IMR-90 (cell line): ENCODE measurements at regions not wholly inside any gene's neighbourhood (a gene's known extent, or its start where the extent isn't known, plus 50 kb on each side); places are given as distances from the start of the nearest gene placed in this dataset.

Experiments
- ATAC-seq: fragments of 200-7000 bp; cut with Tn5 transposase; 2 replicates; pipeline ENCODE4 v1.9.1; 2020; ENCODE audit warnings: low read depth, mild to moderate bottlenecking, moderate library complexity
- BruUV-seq: library from RNA; stranded (reverse); fragments of 400-500 nt; replicated peaks from 2 replicates; lab custom pipeline; 2021; lab: Mats Ljungman, UMichigan
- CTCF ChIA-PET: fragments of 300-600 bp; formaldehyde crosslinking; extraction: SDS; loops from one replicate; lab custom pipeline; 2021; ENCODE audit warnings: antibody characterized with exemption; lab: Yijun Ruan, JAX
- POLR2A ChIA-PET: fragments of 300-600 bp; sonication (Branson Sonifier 250); formaldehyde crosslinking; loops from one replicate; lab custom pipeline; 2022; ENCODE audit warnings: antibody characterized with exemption; ENCODE audit not compliant: unreplicated experiment; lab: Charles Lee
- DNase-seq: peaks from one replicate; pipeline ENCODE4 v3.0.0; 2013
- H2AFZ ChIP-seq: replicated peaks from 2 replicates; pipeline ENCODE3; 2013; ENCODE audit warnings: low read length, mild to moderate bottlenecking; ENCODE audit not compliant: poor library complexity
- H2AK5ac ChIP-seq: 2 replicates; pipeline ENCODE4 v1.6.1; 2013; ENCODE audit warnings: low read depth, low read length, inconsistent platforms
- H2AK9ac ChIP-seq: replicated peaks from 2 replicates; pipeline ENCODE3; 2013; ENCODE audit warnings: mild to moderate bottlenecking, low read depth, low read length, moderate library complexity; ENCODE audit not compliant: poor library complexity
- H2BK120ac ChIP-seq: 2 replicates; pipeline ENCODE4 v1.6.1; 2013; ENCODE audit warnings: low read depth, low read length, inconsistent platforms
- H2BK15ac ChIP-seq: 3 replicates; pipeline ENCODE4 v1.6.1; 2013; ENCODE audit warnings: low read depth, low read length, inconsistent platforms
- H2BK20ac ChIP-seq: 2 replicates; pipeline ENCODE4 v1.6.1; 2013; ENCODE audit warnings: low read depth, mild to moderate bottlenecking, inconsistent platforms, low read length, moderate library complexity
- H2BK5ac ChIP-seq: 2 replicates; pipeline ENCODE4 v1.6.1; 2013; ENCODE audit warnings: mild to moderate bottlenecking, low read depth, low read length, inconsistent platforms; ENCODE audit not compliant: poor library complexity, severe bottlenecking
- H3K14ac ChIP-seq: replicated peaks from 2 replicates; pipeline ENCODE4 v1.6.1; 2013; ENCODE audit warnings: low read depth, low read length, inconsistent platforms
- H3K18ac ChIP-seq: 2 replicates; pipeline ENCODE4 v1.6.1; 2013; ENCODE audit warnings: low read depth, low read length, control low read depth
- H3K23ac ChIP-seq: 2 replicates; pipeline ENCODE4 v1.6.1; 2013; ENCODE audit warnings: low read depth, low read length, inconsistent platforms
- H3K27ac ChIP-seq: 2 replicates; pipeline ENCODE4 v1.5.1; 2013; ENCODE audit warnings: mild to moderate bottlenecking, control low read depth, low read length; ENCODE audit not compliant: insufficient read depth
- H3K27me3 ChIP-seq: 2 replicates; pipeline ENCODE4 v1.6.1; 2013; ENCODE audit warnings: low read length; ENCODE audit not compliant: control insufficient read depth, insufficient read depth
- H3K36me3 ChIP-seq: 2 replicates; pipeline ENCODE4 v1.6.1; 2013; ENCODE audit warnings: low read length, mixed read lengths; ENCODE audit not compliant: control insufficient read depth, insufficient read depth
- H3K4ac ChIP-seq: 2 replicates; pipeline ENCODE4 v1.6.1; 2013; ENCODE audit warnings: low read depth, low read length, inconsistent platforms
- H3K4me1 ChIP-seq: 2 replicates; pipeline ENCODE4 v1.6.1; 2013; ENCODE audit warnings: low read length, mixed read lengths; ENCODE audit not compliant: control insufficient read depth, insufficient read depth
- H3K4me2 ChIP-seq: 2 replicates; pipeline ENCODE4 v1.6.1; 2013; ENCODE audit warnings: low read depth, mild to moderate bottlenecking, control low read depth, low read length, moderate library complexity
- H3K4me3 ChIP-seq: 2 replicates; pipeline ENCODE4 v1.5.1; 2013; ENCODE audit warnings: low read depth, mild to moderate bottlenecking, control low read depth, low read length, moderate library complexity; ENCODE audit not compliant: insufficient read depth
- H3K56ac ChIP-seq: 2 replicates; pipeline ENCODE4 v1.6.1; 2013; ENCODE audit warnings: low read length, inconsistent platforms; ENCODE audit not compliant: insufficient read depth; ENCODE audit errors: extremely low read depth
- H3K79me1 ChIP-seq, 2 experiments: 2 replicates each; pipeline ENCODE4 v1.6.1; 2013; ENCODE audit warnings: low read length in 2 of 2, inconsistent platforms in 1 of 2, low read depth in 1 of 2
- H3K9ac ChIP-seq: 2 replicates; pipeline ENCODE4 v1.6.1; 2013; ENCODE audit warnings: low read depth, low read length, control low read depth
- H3K9me1 ChIP-seq: 2 replicates; pipeline ENCODE4 v1.6.1; 2013; ENCODE audit warnings: low read length, inconsistent platforms; ENCODE audit not compliant: insufficient read depth
- H3K9me3 ChIP-seq: 2 replicates; pipeline ENCODE4 v1.6.1; 2013; ENCODE audit warnings: low read length; ENCODE audit not compliant: control insufficient read depth, insufficient read depth
- H4K20me1 ChIP-seq: 2 replicates; pipeline ENCODE4 v1.6.1; 2013; ENCODE audit warnings: low read length, inconsistent platforms; ENCODE audit not compliant: insufficient read depth
- H4K5ac ChIP-seq: 2 replicates; pipeline ENCODE4 v1.6.1; 2013; ENCODE audit warnings: mild to moderate bottlenecking, low read depth, low read length, control low read depth
- H4K8ac ChIP-seq, 2 experiments: 2 replicates each; pipeline ENCODE4 v1.6.1; 2013; ENCODE audit warnings: low read depth in 2 of 2, low read length in 2 of 2, control low read depth in 1 of 2, inconsistent platforms in 1 of 2
- H4K91ac ChIP-seq: 2 replicates; pipeline ENCODE4 v1.6.1; 2013; ENCODE audit warnings: low read depth, low read length, inconsistent platforms; ENCODE audit not compliant: insufficient read depth
- CHD1 ChIP-seq: IDR thresholded peaks from 2 replicates; pipeline ENCODE4 v1.6.1; 2012; ENCODE audit warnings: low read depth, low read length, improper control_type of control experiment
- MAFK ChIP-seq: IDR thresholded peaks from 2 replicates; pipeline ENCODE4 v1.6.1; 2012; ENCODE audit warnings: low read depth, low read length, improper control_type of control experiment
- POLR2A ChIP-seq: IDR thresholded peaks from 2 replicates; pipeline ENCODE4 v1.6.1; 2012; ENCODE audit warnings: mild to moderate bottlenecking, low read depth, low read length
- WGBS, 2 experiments: methylation state at CpG; one replicate each; pipeline versions ENCODE4 v1.1.5 to v1.1.7; 2013; ENCODE audit warnings: missing lambda C conversion rate in 2 of 2; ENCODE audit not compliant: insufficient read length in 1 of 2; ENCODE audit errors: extremely low coverage in 2 of 2; 5-methylcytosine and 5-hydroxymethylcytosine counted together
- dilution Hi-C: fragments of 300-500 bp; cut with HindIII; formaldehyde crosslinking; loops from one replicate; pipeline ENCODE4 v1.14.3; 2018; ENCODE audit warnings: low sequenced_read_pairs; ENCODE audit not compliant: unreplicated experiment
- in situ Hi-C: fragments of 300-500 bp; cut with MboI; formaldehyde crosslinking; loops from 3 replicates; pipeline ENCODE4 v1.14.3; 2019; ENCODE audit warnings: low sequenced_read_pairs, inconsistent platforms, mixed read lengths
- intact Hi-C: fragments of 100-400 bp; cut with micrococcal nuclease; formaldehyde crosslinking; loops from 2 replicates; pipeline ENCODE4 v1.10.0; 2022

DNA sequence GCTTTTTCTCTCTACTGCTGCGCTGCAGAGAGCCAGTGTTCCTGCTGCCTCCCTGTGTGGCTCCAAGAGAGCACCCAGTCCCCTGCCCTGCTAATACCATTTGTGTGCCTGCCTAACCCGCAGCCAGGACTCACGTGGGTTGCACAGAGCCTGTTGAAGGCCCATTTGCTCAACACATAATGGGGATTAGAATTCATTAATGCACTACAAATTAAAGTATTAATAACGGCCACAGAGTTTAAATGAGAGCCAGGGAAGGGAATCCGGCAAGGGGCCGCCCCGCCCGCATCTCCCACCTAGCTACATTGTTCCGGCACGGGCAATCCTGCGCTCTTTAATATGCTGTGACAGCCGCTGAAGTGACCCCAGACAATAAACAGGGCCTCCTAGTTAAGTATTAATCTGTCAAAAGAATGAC, 211.3 kb downstream of the NXPE2 start:
- Histone ChIP-seq H4K91ac (no peak overlapping the region), H2BK15ac (no peak overlapping the region), H3K4me3 (no peak overlapping the region), H4K5ac (no peak overlapping the region), H3K9ac (no peak overlapping the region), H3K4me1 (no peaks in the 10 kb centered on the region), H3K18ac (no peak overlapping the region), H3K4me2 (no peak overlapping the region), H3K14ac (no peak overlapping the region), H3K36me3 (no peaks in the 10 kb centered on the region), H2BK5ac (no peak overlapping the region), H3K4ac (no peak overlapping the region), H3K56ac (no peak overlapping the region), H2AFZ (no peak overlapping the region), H4K8ac (no peak overlapping the region), H2BK120ac (no peak overlapping the region), H2BK20ac (no peak overlapping the region), H3K9me3 (peaks cover 6% of the 10 kb centered on the region; the same call in 1 of the 2 replicates), H3K79me1 (no peaks in the 10 kb centered on the region), H3K9me1 (no peaks in the 10 kb centered on the region), H4K20me1 (no peaks in the 10 kb centered on the region), H3K23ac (no peak overlapping the region), H3K27me3 (no peaks in the 10 kb centered on the region), H3K27ac (no peak overlapping the region), H2AK9ac (no peak overlapping the region), H2AK5ac (no peak overlapping the region)
- BruUV-seq: no TSS peak
- ChIA-PET POLR2A (no interaction called here), CTCF (no interaction called here)
- no peak for TF ChIP-seq MAFK
- no peak for TF ChIP-seq POLR2A
- TF ChIP-seq CHD1: no peak
- dilution Hi-C loops (no loop called here), intact Hi-C loops (no loop called here), in situ Hi-C loops (no loop called here)
- DNase-seq (no peak), ATAC-seq (no peak)
- no CpG with 5 or more reads among the region's 12 CpGs for WGBS, 2 experiments
